ENCODE measurements at regions not wholly inside any gene's neighbourhood (a gene's known extent, or its start where the extent isn't known, plus 50 kb on each side); places are given as distances from the start of the nearest gene placed in this dataset.

- TF ChIP-seq CTCF (IDR thresholded peaks at IDR 0.05): no peak
- TF ChIP-seq POLR2A (IDR thresholded peaks at IDR 0.05): no peak
- no peak for TF ChIP-seq POLR2AphosphoS5 (IDR thresholded peaks at IDR 0.05)
These were observed 76.2 kb upstream of the SLC25A13 start for GRCh38 chr7:96397936-96398598.

Measured in suprapubic skin (tissue), 4 donors.